ENCODE measurements at regions not wholly inside any gene's neighbourhood (a gene's known extent, or its start where the extent isn't known, plus 50 kb on each side); places are given as distances from the start of the nearest gene placed in this dataset.

GRCh38 chr3:70603103-70603502 lies 290.7 kb upstream of the MDFIC2 start:
- ChIA-PET CTCF (ENCODE audit: low intra/inter-chr PET ratio) (no interaction called here), POLR2A (no interaction called here)
- 0% methylated on average over 2 of the region's 3 CpGs for WGBS (ENCODE audit: insufficient coverage, low coverage, missing lambda C conversion rate)
- Histone ChIP-seq H3K9me1 (ENCODE audit: control insufficient read depth, insufficient read depth, low read length) (no peaks in the 10 kb centered on the region), H4K20me1 (replicated peaks; ENCODE audit: control insufficient read depth, insufficient read depth, low read length) (no peaks in the 10 kb centered on the region), H3K27me3 (ENCODE audit: control insufficient read depth in 2 of 2, insufficient read depth in 2 of 2, low read length in 2 of 2) (no peaks in the 10 kb centered on the region), H3K79me2 (ENCODE audit: control insufficient read depth, insufficient read depth, low read length) (no peaks in the 10 kb centered on the region), H3K4me3 (no peak overlapping the region), H3K36me3 (ENCODE audit: control insufficient read depth, insufficient read depth, low read length) (no peaks in the 10 kb centered on the region), H3K27ac (ENCODE audit: extremely low read depth, low read depth, low read length) (no peak overlapping the region), H3K4me2 (ENCODE audit: insufficient read depth, low read length) (no peak overlapping the region), H3K4me1 (replicated peaks in 1 of 2; ENCODE audit: control insufficient read depth in 2 of 2, insufficient read depth in 2 of 2, low read length in 2 of 2) (no peaks in the 10 kb centered on the region), H2AFZ (ENCODE audit: low read depth, low read length) (no peak overlapping the region), H3K9ac (ENCODE audit: insufficient read depth in 1 of 2, low read depth in 2 of 2, low read length in 2 of 2) (no peak overlapping the region), H3K9me3 (replicated peaks; ENCODE audit: control insufficient read depth, insufficient read depth, low read depth, low read length) (no peaks in the 10 kb centered on the region)
- ATAC-seq (no peak), FAIRE-seq (no peak), DNase-seq (ENCODE audit: extremely low read depth in 1 of 4, low spot score in 3 of 4) (no peak)
- intact Hi-C loops (cut with micrococcal nuclease): no loop called here
- TF ChIP-seq ELF2 (CRISPR knock-in tag; IDR thresholded peaks at IDR 0.05) (no peak), ELK1 (CRISPR knock-in tag; IDR thresholded peaks at IDR 0.05) (no peak), RB1 (IDR thresholded peaks at IDR 0.05; ENCODE audit: low read depth) (no peak), RBM22 (IDR thresholded peaks at IDR 0.05; ENCODE audit: low read depth, low read length, poor library complexity, severe bottlenecking) (no peak), ARNT (IDR thresholded peaks at IDR 0.05) (no peak), TRIM24 (IDR thresholded peaks at IDR 0.05) (no peak), ZNF407 (IDR thresholded peaks at IDR 0.05; ENCODE audit: low read depth) (no peak), KDM4B (IDR thresholded peaks at IDR 0.05; ENCODE audit: borderline replicate concordance in 2 of 2, low read depth in 1 of 2) (no peak), ZFP30 (CRISPR knock-in tag; IDR thresholded peaks at IDR 0.05; ENCODE audit: borderline replicate concordance) (no peak)
- in situ Hi-C loops (cut with MboI): no loop called here
- BruUV-seq (replicated peaks): no TSS peak
